ENCODE measurements at regions not wholly inside any gene's neighbourhood (a gene's known extent, or its start where the extent isn't known, plus 50 kb on each side); places are given as distances from the start of the nearest gene placed in this dataset.

DNA sequence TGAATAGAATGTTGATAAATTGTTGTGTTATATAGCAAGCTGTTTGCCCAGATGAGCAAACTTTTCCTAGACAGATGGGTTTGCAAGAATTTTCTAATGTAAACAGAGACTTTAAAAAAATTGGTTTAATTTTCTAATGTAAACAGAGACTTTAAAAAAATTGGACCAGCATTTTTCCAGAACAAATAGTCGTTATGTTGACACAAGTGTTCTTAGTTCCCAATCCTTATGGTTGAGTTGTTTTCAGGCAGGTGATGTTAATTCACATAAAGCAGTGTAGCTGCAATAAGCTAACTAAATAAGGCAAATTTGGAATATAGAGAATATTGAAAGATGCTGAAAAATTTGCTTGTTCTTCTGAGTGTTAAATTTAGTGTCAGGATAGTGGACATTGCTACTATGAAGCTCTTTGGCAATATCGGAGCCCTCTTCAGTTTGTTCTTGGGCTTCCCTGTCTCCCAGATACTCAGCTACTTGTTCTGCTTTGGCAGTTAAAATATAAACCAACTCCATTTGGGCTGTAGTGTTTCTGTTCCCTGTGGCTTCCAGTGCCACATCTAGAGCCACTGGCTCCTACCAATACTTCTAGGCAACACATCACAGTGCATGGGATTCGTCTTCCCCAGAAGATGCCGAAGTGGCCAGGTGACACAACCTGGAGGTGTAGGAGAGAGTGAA lies 105.7 kb downstream of the DYNAP start:
- Histone ChIP-seq H3K4me1 (ENCODE audit: control insufficient read depth, insufficient read depth, low read length) (no peaks in the 10 kb centered on the region), H3K27me3 (ENCODE audit: control insufficient read depth, insufficient read depth, low read length) (no peaks in the 10 kb centered on the region), H3K36me3 (ENCODE audit: control insufficient read depth, insufficient read depth, low read length) (no peaks in the 10 kb centered on the region), H3K4ac (ENCODE audit: low read depth, low read length) (peak overlapping the region; percentile 53), H3K9ac (ENCODE audit: low read depth, low read length) (no peak overlapping the region), H3K9me1 (ENCODE audit: insufficient read depth, low read length) (no peaks in the 10 kb centered on the region), H3K14ac (replicated peaks; ENCODE audit: low read depth, low read length) (0 out of 2 replicates have a peak overlapping the region, but pooled peaks have one; percentile 48), H2BK5ac (ENCODE audit: low read depth, low read length, poor library complexity, severe bottlenecking) (no peak overlapping the region), H3K79me1 (ENCODE audit: low read depth in 1 of 2, low read length in 2 of 2) (no peaks in the 10 kb centered on the region), H4K20me1 (ENCODE audit: insufficient read depth, low read length) (no peaks in the 10 kb centered on the region), H3K9me3 (ENCODE audit: control insufficient read depth, insufficient read depth, low read length) (no peaks in the 10 kb centered on the region), H3K23ac (ENCODE audit: low read depth, low read length) (no peak overlapping the region), H3K4me2 (ENCODE audit: low read depth, low read length) (no peak overlapping the region), H4K91ac (ENCODE audit: insufficient read depth, low read depth, low read length) (no peak overlapping the region), H2BK15ac (ENCODE audit: low read depth, low read length) (no peak overlapping the region), H2BK120ac (ENCODE audit: low read depth, low read length) (no peak overlapping the region; the same call in 1 of the 2 replicates), H3K4me3 (ENCODE audit: insufficient read depth, low read depth, low read length) (no peak overlapping the region), H3K56ac (ENCODE audit: extremely low read depth, insufficient read depth, low read length) (no peak overlapping the region), H2BK20ac (ENCODE audit: low read depth, low read length) (no peak overlapping the region), H2AK9ac (replicated peaks; ENCODE audit: low read depth, low read length, poor library complexity) (no peak overlapping the region), H4K5ac (ENCODE audit: low read depth, low read length) (peak overlapping the region; percentile 43; the same call in 1 of the 2 replicates), H4K8ac (ENCODE audit: low read depth in 2 of 2, low read length in 2 of 2) (no peak overlapping the region), H3K18ac (ENCODE audit: low read depth, low read length) (peak overlapping the region; percentile 25; the same call in 1 of the 2 replicates), H2AFZ (replicated peaks; ENCODE audit: low read length, poor library complexity) (no peak overlapping the region), H3K27ac (ENCODE audit: insufficient read depth, low read length) (no peak overlapping the region), H2AK5ac (ENCODE audit: low read depth, low read length) (peak overlapping the region; percentile 86; the same call in 1 of the 2 replicates)
- ATAC-seq (ENCODE audit: low read depth) (no peak), DNase-seq (no peak)
- in situ Hi-C loops (cut with MboI; ENCODE audit: low sequenced_read_pairs) (loop anchor here (25.0 kb wide), 1 partner anchor 516 kb away; no protein-coding TSS in a partner anchor), dilution Hi-C loops (cut with HindIII; ENCODE audit: low sequenced_read_pairs, unreplicated experiment) (no loop called here), intact Hi-C loops (cut with micrococcal nuclease) (no loop called here)
- no TSS peak for BruUV-seq (replicated peaks)
- WGBS, 2 experiments (ENCODE audit: extremely low coverage in 2 of 2, insufficient read length in 1 of 2): no CpG with 5 or more reads among the region's 4 CpGs
- POLR2A ChIA-PET (ENCODE audit: unreplicated experiment): no interaction called here
- no peak for TF ChIP-seq RCOR1 (IDR thresholded peaks at IDR 0.05; ENCODE audit: insufficient replicate concordance, low read length)
- CTCF ChIA-PET: interaction anchor here (0.6 kb wide), 1 partner anchor 327 kb away, joined by 6 read pairs; no protein-coding TSS in a partner anchor
